ENCODE measurements at regions not wholly inside any gene's neighbourhood (a gene's known extent, or its start where the extent isn't known, plus 50 kb on each side); places are given as distances from the start of the nearest gene placed in this dataset.

DNA sequence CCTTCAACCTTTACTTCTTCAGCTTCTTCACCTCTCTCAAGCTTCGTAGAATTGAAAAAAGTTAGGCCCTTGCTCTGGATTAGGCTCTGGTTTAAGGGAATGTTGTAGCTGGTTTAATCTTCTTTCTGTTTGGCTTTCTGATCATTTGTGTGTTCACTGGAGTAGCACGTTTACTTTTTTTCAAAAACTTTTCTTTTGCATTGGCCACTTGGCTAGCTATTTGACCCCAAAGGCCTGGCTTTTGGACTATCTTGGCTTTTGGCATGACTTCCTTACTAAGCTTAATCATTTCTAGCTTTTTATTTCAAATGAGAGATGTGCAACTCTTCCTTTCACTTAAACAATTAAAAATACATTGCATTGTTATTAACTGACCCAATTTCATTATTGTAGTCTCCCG lies 1154.8 kb upstream of the ZEB2 start:
- ChIA-PET POLR2A (no interaction called here), CTCF (interaction anchor here (1.1 to 1.7 kb wide), 2 partner anchors 8 to 78 kb away, joined by 3 read pairs; no protein-coding TSS in a partner anchor)
- Histone ChIP-seq H3K36me3 (replicated peaks in 1 of 2; ENCODE audit: control extremely low read depth in 1 of 2, control insufficient read depth in 1 of 2, extremely low read depth in 1 of 2, insufficient read depth in 2 of 2, low read length in 1 of 2) (no peaks in the 10 kb centered on the region), H3K27ac (ENCODE audit: low read length in 2 of 2) (no peak overlapping the region), H2AFZ (ENCODE audit: insufficient read depth, low read depth, low read length, poor library complexity, severe bottlenecking) (no peak overlapping the region), H4K20me1 (ENCODE audit: control insufficient read depth, insufficient read depth, low read length, poor library complexity, severe bottlenecking) (no peaks in the 10 kb centered on the region), H3K27me3 (replicated peaks in 1 of 4; ENCODE audit: control extremely low read depth in 1 of 4, control insufficient read depth in 3 of 4, insufficient read depth in 4 of 4, low read length in 3 of 4) (no peaks in the 10 kb centered on the region), H3K4me3 (ENCODE audit: control extremely low read depth in 1 of 5, extremely low read depth in 1 of 5, insufficient read depth in 1 of 5, low read depth in 2 of 5, low read length in 4 of 5) (no peak overlapping the region), H3K4me2 (replicated peaks; ENCODE audit: low read depth, low read length, poor library complexity, severe bottlenecking) (no peak overlapping the region), H3K4me1 (ENCODE audit: control insufficient read depth in 2 of 2, insufficient read depth in 2 of 2, low read length in 2 of 2) (no peaks in the 10 kb centered on the region), H3K9ac (ENCODE audit: low read length) (no peak overlapping the region), H3K9me3 (ENCODE audit: control extremely low read depth in 1 of 3, control insufficient read depth in 2 of 3, insufficient read depth in 1 of 3, low read length in 2 of 3) (no peaks in the 10 kb centered on the region), H3K79me2 (ENCODE audit: control insufficient read depth, insufficient read depth, low read length) (no peaks in the 10 kb centered on the region)
- Mint-ChIP-seq H3K27ac (no peak overlapping the region), H3K4me3 (no peak overlapping the region), H3K4me1 (peaks cover 18% of the 10 kb centered on the region), H3K9me3 (ENCODE audit: insufficient read depth) (no peaks in the 10 kb centered on the region), H3K27me3 (no peaks in the 10 kb centered on the region)
- ATAC-seq (ENCODE audit: low read depth) (no peak), DNase-seq (no peak)
- intact Hi-C loops (cut with micrococcal nuclease) = no loop called here
- TF ChIP-seq EZH2 (IDR thresholded peaks at IDR 0.05; ENCODE audit: borderline replicate concordance, insufficient read depth, low read depth, low read length, poor library complexity, severe bottlenecking) = no peak
- TF ChIP-seq CTCF (IDR thresholded peaks at IDR 0.05) = no peak
- WGBS (ENCODE audit: insufficient coverage) = 100% methylated on average over 2 of the region's 3 CpGs

DNA sequence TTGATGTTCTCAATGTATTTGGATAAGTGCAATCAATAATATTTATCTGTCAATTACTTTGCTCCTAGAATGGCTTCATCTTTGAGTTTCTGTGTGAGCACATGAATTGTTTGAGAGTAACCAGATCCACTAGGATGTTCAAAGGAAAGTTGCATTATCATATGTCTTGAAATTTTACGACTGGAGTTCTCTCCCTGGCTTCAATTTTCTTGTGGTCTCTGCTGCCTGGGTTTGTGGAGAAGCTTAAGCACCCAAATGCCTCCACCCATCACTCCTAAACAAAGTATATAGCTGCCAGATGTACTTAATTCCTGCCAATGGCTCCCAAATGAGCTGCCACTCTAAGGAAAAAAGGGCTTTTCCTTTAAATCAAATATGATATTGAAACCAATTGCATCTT lies 1149.4 kb upstream of the ZEB2 start:
- Histone ChIP-seq H3K27me3 (replicated peaks in 1 of 4; ENCODE audit: control extremely low read depth in 1 of 4, control insufficient read depth in 3 of 4, insufficient read depth in 4 of 4, low read length in 3 of 4) (no peaks in the 10 kb centered on the region), H3K4me1 (ENCODE audit: control insufficient read depth in 2 of 2, insufficient read depth in 2 of 2, low read length in 2 of 2) (no peaks in the 10 kb centered on the region), H3K9ac (ENCODE audit: low read length) (no peak overlapping the region), H3K79me2 (ENCODE audit: control insufficient read depth, insufficient read depth, low read length) (no peaks in the 10 kb centered on the region), H3K4me3 (ENCODE audit: control extremely low read depth in 1 of 5, extremely low read depth in 1 of 5, insufficient read depth in 1 of 5, low read depth in 2 of 5, low read length in 4 of 5) (no peak overlapping the region), H2AFZ (ENCODE audit: insufficient read depth, low read depth, low read length, poor library complexity, severe bottlenecking) (no peak overlapping the region), H4K20me1 (ENCODE audit: control insufficient read depth, insufficient read depth, low read length, poor library complexity, severe bottlenecking) (no peaks in the 10 kb centered on the region), H3K36me3 (replicated peaks in 1 of 2; ENCODE audit: control extremely low read depth in 1 of 2, control insufficient read depth in 1 of 2, extremely low read depth in 1 of 2, insufficient read depth in 2 of 2, low read length in 1 of 2) (no peaks in the 10 kb centered on the region), H3K9me3 (ENCODE audit: control extremely low read depth in 1 of 3, control insufficient read depth in 2 of 3, insufficient read depth in 1 of 3, low read length in 2 of 3) (no peaks in the 10 kb centered on the region), H3K27ac (ENCODE audit: low read length in 2 of 2) (no peak overlapping the region), H3K4me2 (replicated peaks; ENCODE audit: low read depth, low read length, poor library complexity, severe bottlenecking) (no peak overlapping the region)
- H3K4me3 Mint-ChIP-seq = no peak overlapping the region
- ChIA-PET POLR2A (interaction anchor here (0.7 kb wide), 1 partner anchor 21 kb away, joined by 8 read pairs; no protein-coding TSS in a partner anchor), CTCF (interaction anchor here (0.6 kb wide), 1 partner anchor 1057 kb away, joined by 3 read pairs; no protein-coding TSS in a partner anchor)
- H3K9me3 Mint-ChIP-seq (ENCODE audit: insufficient read depth) = no peaks in the 10 kb centered on the region
- peaks cover 17% of the 10 kb centered on the region for H3K4me1 Mint-ChIP-seq
- intact Hi-C loops (cut with micrococcal nuclease) = no loop called here
- no peak for DNase-seq
- ATAC-seq (ENCODE audit: low read depth) = no peak
- TF ChIP-seq CTCF (IDR thresholded peaks at IDR 0.05) (no peak), EZH2 (IDR thresholded peaks at IDR 0.05; ENCODE audit: borderline replicate concordance, insufficient read depth, low read depth, low read length, poor library complexity, severe bottlenecking) (no peak)
- no peaks in the 10 kb centered on the region for H3K27me3 Mint-ChIP-seq
- no CpG with 5 or more reads among the region's 1 CpG for WGBS (ENCODE audit: insufficient coverage)
- no peak overlapping the region for H3K27ac Mint-ChIP-seq
